T-cell (primary cell): ENCODE measurements at regions not wholly inside any gene's neighbourhood (a gene's known extent, or its start where the extent isn't known, plus 50 kb on each side); places are given as distances from the start of the nearest gene placed in this dataset.

ENCODE experiments used
- ATAC-seq, 4 experiments: fragments of 200-7000 bp in 3 of 4; fragments of 150-1000 bp in 1 of 4; cut with Tn5 transposase; replicated peaks in 1 of 4; 1 replicate in 3 of 4; 2 replicates in 1 of 4; pipeline ENCODE4 v1.10.0; 2021; ENCODE audit warnings: moderate library complexity in 3 of 4, mild to moderate bottlenecking in 2 of 4, moderate number of reproducible peaks in 1 of 4
- CTCF ChIA-PET, 2 donors: fragments of 300-600 bp; sonication (Branson Sonifier 250); formaldehyde crosslinking; loops; one replicate each; lab custom pipeline; 2022; ENCODE audit warnings: antibody characterized with exemption in 2 of 2; lab: Charles Lee
- POLR2A ChIA-PET, 2 donors: fragments of 300-600 bp; sonication (Branson Sonifier 250); formaldehyde crosslinking; loops; one replicate each; lab custom pipeline; 2022; ENCODE audit warnings: antibody characterized with exemption in 2 of 2; lab: Charles Lee
- DNase-seq, 35 experiments: peaks; one replicate each; pipeline versions ENCODE4 v3.0.0 to v3.0.0-alpha.2; 2013 to 2023
- H3K27ac ChIP-seq: one replicate; pipeline ENCODE4 v1.5.1; 2013; ENCODE audit warnings: low read length
- H3K27me3 ChIP-seq, 2 experiments: replicated peaks in 1 of 2; 1 replicate in 1 of 2; 2 replicates in 1 of 2; pipeline versions ENCODE4 v1.6.1 to v1.7.0; 2013; ENCODE audit warnings: low read length in 1 of 2, mixed read lengths in 1 of 2; ENCODE audit not compliant: control insufficient read depth in 2 of 2, insufficient read depth in 2 of 2; ENCODE audit errors: extremely low read depth in 1 of 2
- H3K36me3 ChIP-seq, 2 donors: 1 replicate in 1 of 2; 2 replicates in 1 of 2; pipeline versions ENCODE4 v1.6.1 to v1.7.0; 2013; ENCODE audit warnings: low read length in 1 of 2; ENCODE audit not compliant: control insufficient read depth in 2 of 2, insufficient read depth in 1 of 2; ENCODE audit errors: extremely low read depth in 1 of 2
- H3K4me1 ChIP-seq, 2 experiments: 1 replicate in 1 of 2; 2 replicates in 1 of 2; pipeline versions ENCODE4 v1.6.1 to v1.7.0; 2013; ENCODE audit warnings: low read length in 2 of 2, mixed read lengths in 1 of 2; ENCODE audit not compliant: insufficient read depth in 2 of 2, control insufficient read depth in 1 of 2; ENCODE audit errors: extremely low read depth in 1 of 2
- H3K4me3 ChIP-seq, 2 donors: 1 replicate in 1 of 2; 2 replicates in 1 of 2; pipeline versions ENCODE4 v1.5.1 to v1.7.0; 2013; ENCODE audit warnings: mild to moderate bottlenecking in 2 of 2, low read length in 1 of 2, moderate library complexity in 1 of 2; ENCODE audit not compliant: control insufficient read depth in 1 of 2; ENCODE audit errors: extremely low read depth in 1 of 2
- H3K9me3 ChIP-seq: 2 replicates; pipeline ENCODE4 v1.7.0; 2013
- H3K27ac Mint-ChIP-seq, 2 donors: one replicate each; pipeline ENCODE4 v1.8.0; 2020 to 2021; ENCODE audit warnings: mild to moderate bottlenecking in 2 of 2, mixed read lengths in 2 of 2
- H3K27me3 Mint-ChIP-seq, 2 donors: one replicate each; pipeline ENCODE4 v1.8.0; 2021 to 2022; ENCODE audit warnings: mixed read lengths in 2 of 2
- H3K36me3 Mint-ChIP-seq: one replicate; pipeline ENCODE4 v1.8.0; 2021; ENCODE audit warnings: mixed read lengths
- H3K4me1 Mint-ChIP-seq, 3 donors: one replicate each; pipeline ENCODE4 v1.8.0; 2020 to 2022; ENCODE audit warnings: mixed read lengths in 3 of 3, mild to moderate bottlenecking in 1 of 3
- H3K4me3 Mint-ChIP-seq, 3 donors: one replicate each; pipeline ENCODE4 v1.8.0; 2020 to 2022; ENCODE audit warnings: mild to moderate bottlenecking in 3 of 3, mixed read lengths in 3 of 3, moderate library complexity in 3 of 3
- H3K9me3 Mint-ChIP-seq, 3 donors: one replicate each; pipeline ENCODE4 v1.8.0; 2020 to 2022; ENCODE audit warnings: mixed read lengths in 3 of 3
- WGBS: methylation state at CpG from one replicate; pipeline ENCODE4 v1.1.5; 2013; ENCODE audit warnings: missing lambda C conversion rate; ENCODE audit not compliant: insufficient coverage; 5-methylcytosine and 5-hydroxymethylcytosine counted together

- Mint-ChIP-seq H3K27me3 (peaks cover 6 to 12% of the 10 kb centered on the region in 2 donors), H3K4me1 (no peaks in the 10 kb centered on the region), H3K4me3 (no peak overlapping the region), H3K9me3 (peaks cover 0 to 16% (median 6%) of the 10 kb centered on the region in 3 donors), H3K36me3 (no peaks in the 10 kb centered on the region), H3K27ac (no peak overlapping the region)
- Histone ChIP-seq H3K27me3 (peaks cover 0 to 4% of the 10 kb centered on the region in 2 experiments), H3K4me1 (no peaks in the 10 kb centered on the region), H3K9me3 (no peaks in the 10 kb centered on the region), H3K27ac (no peak overlapping the region), H3K4me3 (no peak overlapping the region), H3K36me3 (no peaks in the 10 kb centered on the region)
- ATAC-seq (no peak), DNase-seq (no peak)
- 57% methylated on average over 1 of the region's 1 CpG for WGBS
- POLR2A ChIA-PET, result no interaction called here
- CTCF ChIA-PET, result no interaction called here
Measured at GRCh38 chr18:2100694-2101213, 470.6 kb downstream of the METTL4 start.

GRCh38 chr18:2102022-2102421 is 469.3 kb downstream of the METTL4 start:
- H3K4me3 Mint-ChIP-seq, result no peak overlapping the region
- Histone ChIP-seq H3K36me3 (no peaks in the 10 kb centered on the region), H3K9me3 (no peaks in the 10 kb centered on the region), H3K27me3 (peaks cover 0 to 4% of the 10 kb centered on the region in 2 experiments), H3K4me1 (no peaks in the 10 kb centered on the region), H3K27ac (no peak overlapping the region), H3K4me3 (no peak overlapping the region)
- POLR2A ChIA-PET, result no interaction called here
- CTCF ChIA-PET, result no interaction called here
- no peaks in the 10 kb centered on the region for H3K36me3 Mint-ChIP-seq
- no peak for ATAC-seq
- H3K9me3 Mint-ChIP-seq, result peaks cover 0 to 16% (median 6%) of the 10 kb centered on the region in 3 donors
- no peaks in the 10 kb centered on the region for H3K4me1 Mint-ChIP-seq
- H3K27me3 Mint-ChIP-seq, result peaks cover 6 to 12% of the 10 kb centered on the region in 2 donors
- no peak for DNase-seq
- H3K27ac Mint-ChIP-seq, result no peak overlapping the region

DNA sequence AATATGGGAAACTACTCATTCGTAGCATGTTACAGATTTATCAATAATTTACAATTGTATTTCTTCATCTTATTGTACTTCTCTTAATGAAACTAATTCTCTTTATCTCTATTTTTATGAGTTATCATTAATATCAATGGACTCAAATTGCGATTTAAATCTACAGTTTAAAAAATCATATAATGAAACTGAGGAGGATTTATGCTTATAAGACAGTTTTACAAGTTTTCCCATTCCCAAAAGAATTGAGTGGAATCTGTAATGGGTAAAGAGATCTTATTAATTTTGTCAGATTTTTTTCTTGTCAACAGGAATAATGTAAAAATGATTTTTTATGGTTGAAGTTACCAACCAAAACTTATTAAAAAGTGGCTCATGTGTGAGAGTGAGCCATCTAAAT is 468.0 kb downstream of the METTL4 start:
- H3K27me3 ChIP-seq, result peaks cover 0 to 4% of the 10 kb centered on the region in 2 experiments
- H3K4me1 ChIP-seq, result no peaks in the 10 kb centered on the region
- Mint-ChIP-seq H3K4me3 (no peak overlapping the region), H3K27me3 (peaks cover 6 to 12% of the 10 kb centered on the region in 2 donors), H3K36me3 (no peaks in the 10 kb centered on the region), H3K9me3 (peaks cover 0 to 16% (median 6%) of the 10 kb centered on the region in 3 donors), H3K4me1 (no peaks in the 10 kb centered on the region), H3K27ac (no peak overlapping the region)
- ATAC-seq (no peak), DNase-seq (no peak)
- H3K36me3 ChIP-seq, result no peaks in the 10 kb centered on the region
- CTCF ChIA-PET, result no interaction called here
- H3K4me3 ChIP-seq, result no peak overlapping the region
- POLR2A ChIA-PET, result interaction anchor here in 1 of 2 donors (0.6 kb wide), 1 partner anchor 23 kb away, joined by 3 read pairs; no protein-coding TSS in a partner anchor
- no peak overlapping the region for H3K27ac ChIP-seq
- no peaks in the 10 kb centered on the region for H3K9me3 ChIP-seq
- no CpG with 5 or more reads among the region's 2 CpGs for WGBS

DNA sequence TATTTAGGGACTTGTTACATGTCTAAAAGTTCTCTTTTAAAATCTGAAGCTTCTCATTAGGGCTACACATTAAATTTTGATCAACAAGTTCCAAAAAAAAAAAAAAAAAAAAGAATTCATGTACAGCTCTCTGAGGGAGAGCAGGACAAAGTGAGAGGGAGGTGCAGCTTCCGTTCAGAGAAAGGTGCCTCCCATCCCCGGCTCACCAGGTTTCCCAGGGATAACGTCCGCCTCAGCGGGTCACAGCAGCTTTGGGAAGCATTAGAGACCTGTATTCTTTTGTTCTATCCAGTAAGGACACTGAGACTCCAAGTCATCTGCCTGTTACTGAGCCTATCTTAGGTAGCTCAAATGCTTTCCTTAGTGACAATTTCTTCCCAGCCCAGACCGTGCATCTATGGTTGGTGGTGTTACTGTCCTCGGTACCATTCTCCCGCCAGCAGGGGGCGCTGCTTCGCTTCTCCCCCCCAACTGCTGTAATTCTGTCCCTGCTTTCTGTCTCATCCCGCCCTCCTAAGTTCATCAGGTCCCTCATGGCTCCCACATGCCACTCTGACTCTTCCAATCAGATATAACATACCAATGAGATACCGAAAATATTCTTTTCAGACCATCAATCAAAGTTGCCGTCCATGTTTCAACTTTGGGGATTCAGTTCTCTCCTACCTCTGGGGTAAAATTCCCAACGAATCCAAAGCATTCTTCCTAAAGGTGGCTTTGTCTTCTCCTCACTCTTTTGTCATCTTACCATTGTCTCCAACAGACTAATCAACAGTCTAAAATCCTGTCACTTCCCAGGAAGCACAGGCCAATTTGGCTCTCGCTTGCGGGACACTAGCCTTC is 466.5 kb downstream of the METTL4 start:
- Mint-ChIP-seq H3K4me3 (no peak overlapping the region), H3K4me1 (no peaks in the 10 kb centered on the region), H3K27ac (no peak overlapping the region), H3K27me3 (peaks cover 6 to 12% of the 10 kb centered on the region in 2 donors), H3K36me3 (no peaks in the 10 kb centered on the region), H3K9me3 (peaks cover 0 to 12% (median 6%) of the 10 kb centered on the region in 3 donors)
- ChIA-PET POLR2A (no interaction called here), CTCF (interaction anchor here (0.6 to 1.3 kb wide), 11 partner anchors 9 to 443 kb away, joined by 3 to 13 read pairs (median 3); no protein-coding TSS in a partner anchor)
- peak in 2 of 4 experiments; percentile 27 to 48 for ATAC-seq
- H3K9me3 ChIP-seq, result no peaks in the 10 kb centered on the region
- no peaks in the 10 kb centered on the region for H3K36me3 ChIP-seq
- no peak overlapping the region for H3K27ac ChIP-seq
- H3K4me3 ChIP-seq, result no peak overlapping the region
- DNase-seq, result peak in 23 of 35 experiments; percentile 2 to 56 (median 11)
- H3K4me1 ChIP-seq, result no peaks in the 10 kb centered on the region
- 51% methylated on average over 14 of the region's 16 CpGs for WGBS
- H3K27me3 ChIP-seq, result peaks cover 0 to 4% of the 10 kb centered on the region in 2 experiments

GRCh38 chr18:2108591-2108990 is 462.7 kb downstream of the METTL4 start:
- H3K9me3 Mint-ChIP-seq, result no peaks in the 10 kb centered on the region
- Histone ChIP-seq H3K4me3 (no peak overlapping the region), H3K27ac (no peak overlapping the region), H3K36me3 (no peaks in the 10 kb centered on the region), H3K4me1 (no peaks in the 10 kb centered on the region), H3K27me3 (peaks cover 0 to 8% of the 10 kb centered on the region in 2 experiments), H3K9me3 (no peaks in the 10 kb centered on the region)
- H3K4me3 Mint-ChIP-seq, result no peak overlapping the region
- 93% methylated on average over 4 of the region's 6 CpGs for WGBS
- POLR2A ChIA-PET, result interaction anchor here in 1 of 2 donors (0.6 kb wide), 1 partner anchor 29 kb away, joined by 3 read pairs; no protein-coding TSS in a partner anchor
- no peak overlapping the region for H3K27ac Mint-ChIP-seq
- ATAC-seq, result no peak
- peaks cover 20 to 31% of the 10 kb centered on the region in 2 donors for H3K27me3 Mint-ChIP-seq
- H3K36me3 Mint-ChIP-seq, result no peaks in the 10 kb centered on the region
- H3K4me1 Mint-ChIP-seq, result no peaks in the 10 kb centered on the region
- CTCF ChIA-PET, result no interaction called here
- DNase-seq, result no peak

DNA sequence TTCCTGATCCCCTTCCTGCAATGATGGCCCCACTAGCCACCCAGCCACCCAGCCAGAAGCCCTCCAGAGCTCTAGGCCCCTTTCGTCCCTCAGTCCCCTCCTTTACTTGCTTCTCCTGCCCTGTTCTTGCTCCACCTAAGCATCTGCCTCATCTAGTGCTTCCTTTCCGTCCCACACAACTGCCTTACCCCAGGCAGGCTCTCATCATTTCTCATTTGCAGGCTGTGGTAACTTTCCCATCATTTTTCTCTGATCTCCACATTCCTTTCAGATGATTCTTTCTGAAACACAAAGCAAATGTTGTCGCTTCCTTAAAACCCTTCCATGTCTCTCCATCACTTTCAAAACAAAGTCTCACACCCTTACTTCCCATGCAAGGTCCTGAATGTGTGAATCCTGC is 459.8 kb downstream of the METTL4 start:
- peaks cover 20 to 39% of the 10 kb centered on the region in 2 donors for H3K27me3 Mint-ChIP-seq
- POLR2A ChIA-PET, result no interaction called here

More for the DNA sequence above, 459.8 kb downstream of the METTL4 start:
- no peak overlapping the region for H3K4me3 Mint-ChIP-seq
- Histone ChIP-seq H3K36me3 (no peaks in the 10 kb centered on the region), H3K4me1 (no peaks in the 10 kb centered on the region), H3K9me3 (no peaks in the 10 kb centered on the region), H3K27me3 (peaks cover 0 to 4% of the 10 kb centered on the region in 2 experiments), H3K27ac (no peak overlapping the region), H3K4me3 (no peak overlapping the region)
- no peaks in the 10 kb centered on the region for H3K36me3 Mint-ChIP-seq
- no peaks in the 10 kb centered on the region for H3K9me3 Mint-ChIP-seq
- 70% methylated on average over 3 of the region's 3 CpGs for WGBS
- CTCF ChIA-PET, result interaction anchor here in 1 of 2 donors (0.6 kb wide), 1 partner anchor 1396 kb away, joined by 3 read pairs; no protein-coding TSS in a partner anchor
- DNase-seq (no peak), ATAC-seq (no peak)
- no peaks in the 10 kb centered on the region for H3K4me1 Mint-ChIP-seq
- H3K27ac Mint-ChIP-seq, result no peak overlapping the region
